Suprapubic skin (tissue), 4 donors: ENCODE measurements at regions not wholly inside any gene's neighbourhood (a gene's known extent, or its start where the extent isn't known, plus 50 kb on each side); places are given as distances from the start of the nearest gene placed in this dataset.

Experiments used
- CTCF ChIP-seq, 2 donors: fragments of 200-600 bp in 1 of 2; fragments of 450-650 bp in 1 of 2; sonication (generic) in 1 of 2; IDR thresholded peaks; one replicate each; pipeline ENCODE4 v1.5.1; 2016 to 2019; ENCODE audit warnings: antibody characterized with exemption in 2 of 2, mild to moderate bottlenecking in 1 of 2, moderate library complexity in 1 of 2
- EP300 ChIP-seq: sonication (generic); formaldehyde crosslinking; IDR thresholded peaks from one replicate; pipeline ENCODE4 v1.6.1; 2017; ENCODE audit warnings: antibody characterized with exemption
- POLR2A ChIP-seq, 2 donors: fragments of 450-650 bp; IDR thresholded peaks; one replicate each; pipeline ENCODE4 v1.6.1; 2017; ENCODE audit warnings: antibody characterized with exemption in 2 of 2, mild to moderate bottlenecking in 2 of 2, moderate library complexity in 2 of 2
- POLR2AphosphoS5 ChIP-seq, 3 donors: sonication (generic); formaldehyde crosslinking; IDR thresholded peaks; one replicate each; pipeline ENCODE4 v1.6.1; 2017; ENCODE audit warnings: antibody characterized with exemption in 3 of 3

- TF ChIP-seq CTCF (IDR thresholded peaks at IDR 0.05), result no peak
- no peak for TF ChIP-seq POLR2A (IDR thresholded peaks at IDR 0.05)
- no peak for TF ChIP-seq POLR2AphosphoS5 (IDR thresholded peaks at IDR 0.05)
- no peak for TF ChIP-seq EP300
These were observed 182.5 kb downstream of the ACKR3 start for GRCh38 chr2:236752096-236752495.
